Body of pancreas (tissue), 4 donors: ENCODE measurements at regions not wholly inside any gene's neighbourhood (a gene's known extent, or its start where the extent isn't known, plus 50 kb on each side); places are given as distances from the start of the nearest gene placed in this dataset.

Source experiments
- ATAC-seq: fragments of 150-250 bp; one replicate; pipeline ENCODE4 v1.9.1; 2016
- DNase-seq, 4 donors: peaks; one replicate each; pipeline ENCODE4 v3.0.0-alpha.2; 2019
- H3K27ac ChIP-seq, 4 donors: fragments of 200-600 bp; sonication (generic); 1 replicate in 3 of 4; 2 replicates in 1 of 4; pipeline versions ENCODE4 v1.5.1 to v1.6.1; 2016 to 2019; ENCODE audit warnings: mild to moderate bottlenecking in 1 of 4, mixed read lengths in 1 of 4, moderate library complexity in 1 of 4
- H3K27me3 ChIP-seq, 2 donors: fragments of 200-600 bp; sonication (generic); one replicate each; pipeline ENCODE4 v1.6.0; 2016; ENCODE audit warnings: mild to moderate bottlenecking in 1 of 2
- H3K36me3 ChIP-seq, 2 donors: fragments of 200-600 bp; sonication (generic); replicated peaks in 1 of 2; 2 replicates each; pipeline ENCODE4 v1.5.1; 2016; ENCODE audit warnings: low read depth in 2 of 2; ENCODE audit not compliant: insufficient read depth in 1 of 2
- H3K4me1 ChIP-seq: fragments of 200-600 bp; sonication (generic); one replicate; pipeline ENCODE4 v1.6.0; 2016
- H3K4me3 ChIP-seq, 2 donors: fragments of 200-600 bp; sonication (generic); 1 replicate in 1 of 2; 2 replicates in 1 of 2; pipeline ENCODE4 v1.5.1; 2016 to 2019
- H3K9me3 ChIP-seq, 3 donors: fragments of 200-600 bp; sonication (generic); 1 replicate in 2 of 3; 2 replicates in 1 of 3; pipeline ENCODE4 v1.5.1; 2016
- CTCF ChIP-seq, 7 experiments: fragments of 450-650 bp in 4 of 7; fragments of 200-600 bp in 3 of 7; sonication (generic) in 3 of 7; IDR thresholded peaks; one replicate each; pipeline ENCODE4 v1.5.1; 2016 to 2019; ENCODE audit warnings: antibody characterized with exemption in 7 of 7
- POLR2A ChIP-seq, 3 donors: fragments of 450-650 bp; IDR thresholded peaks; one replicate each; pipeline ENCODE4 v1.6.1; 2016; ENCODE audit warnings: antibody characterized with exemption in 3 of 3, mild to moderate bottlenecking in 2 of 3
- WGBS, 2 donors: methylation state at CpG; one replicate each; pipeline ENCODE4 v1.1.5; 2017; 5-methylcytosine and 5-hydroxymethylcytosine counted together
- intact Hi-C: fragments of 100-400 bp; cut with DNase I; formaldehyde crosslinking; loops from one replicate; pipeline ENCODE4 v1.15.1; 2023

- intact Hi-C loops, result no loop called here
- DNase-seq, result no peak
- no peak overlapping the region for H3K27ac ChIP-seq
- H3K4me3 ChIP-seq, result no peak overlapping the region
- H3K27me3 ChIP-seq, result no peaks in the 10 kb centered on the region
- ATAC-seq, result no peak
- no peaks in the 10 kb centered on the region for H3K36me3 ChIP-seq
- TF ChIP-seq POLR2A (IDR thresholded peaks at IDR 0.05), result no peak
- no peak for TF ChIP-seq CTCF (IDR thresholded peaks at IDR 0.05)
- H3K9me3 ChIP-seq, result no peaks in the 10 kb centered on the region
- H3K4me1 ChIP-seq, result no peaks in the 10 kb centered on the region
- WGBS, 2 donors, result 77 to 87% methylated on average over 5 of the region's 5 CpGs
Measured at GRCh38 chr6:11335826-11336225, 103.4 kb upstream of the NEDD9 start.

- H3K9me3 ChIP-seq, result no peaks in the 10 kb centered on the region
- intact Hi-C loops, result no loop called here
- no peaks in the 10 kb centered on the region for H3K27me3 ChIP-seq
- DNase-seq (no peak), ATAC-seq (no peak)
- WGBS, 2 donors, result 74 to 90% methylated on average over 6 of the region's 6 CpGs
- H3K27ac ChIP-seq, result no peak overlapping the region
- H3K36me3 ChIP-seq, result no peaks in the 10 kb centered on the region
- TF ChIP-seq CTCF (IDR thresholded peaks at IDR 0.05) (no peak), POLR2A (IDR thresholded peaks at IDR 0.05) (no peak)
- H3K4me3 ChIP-seq, result no peak overlapping the region
- H3K4me1 ChIP-seq, result peaks cover 10% of the 10 kb centered on the region
Measured at GRCh38 chr6:11333132-11333849, 100.8 kb upstream of the NEDD9 start.

GRCh38 chr6:11332463-11332862 lies 100.0 kb upstream of the NEDD9 start:
- no peaks in the 10 kb centered on the region for H3K27me3 ChIP-seq
- DNase-seq (no peak), ATAC-seq (no peak)
- intact Hi-C loops, result no loop called here
- no peak overlapping the region for H3K27ac ChIP-seq
- WGBS, 2 donors, result 81 to 84% methylated on average over 7 of the region's 7 CpGs
- H3K4me1 ChIP-seq, result peaks cover 10% of the 10 kb centered on the region
- no peaks in the 10 kb centered on the region for H3K36me3 ChIP-seq
- no peak overlapping the region for H3K4me3 ChIP-seq
- no peaks in the 10 kb centered on the region for H3K9me3 ChIP-seq
- TF ChIP-seq POLR2A (IDR thresholded peaks at IDR 0.05), result no peak
- TF ChIP-seq CTCF (IDR thresholded peaks at IDR 0.05), result no peak

- Histone ChIP-seq H3K4me3 (no peak overlapping the region), H3K4me1 (peaks cover 10% of the 10 kb centered on the region), H3K27ac (peak overlapping the region in 1 of 4 donors; percentile 14), H3K27me3 (no peaks in the 10 kb centered on the region), H3K9me3 (no peaks in the 10 kb centered on the region), H3K36me3 (no peaks in the 10 kb centered on the region)
- no peak for TF ChIP-seq CTCF (IDR thresholded peaks at IDR 0.05)
- TF ChIP-seq POLR2A (IDR thresholded peaks at IDR 0.05), result no peak
- no peak for DNase-seq
- intact Hi-C loops, result no loop called here
- no peak for ATAC-seq
- WGBS, 2 donors, result 72 to 84% methylated on average over 5 of the region's 5 CpGs
Measured at GRCh38 chr6:11331111-11331510, 98.6 kb upstream of the NEDD9 start.

- no peaks in the 10 kb centered on the region for H3K36me3 ChIP-seq
- intact Hi-C loops, result no loop called here
- DNase-seq, result peak in 1 of 4 donors; percentile 56
- H3K9me3 ChIP-seq, result no peaks in the 10 kb centered on the region
- H3K4me1 ChIP-seq, result peaks cover 10% of the 10 kb centered on the region
- peak; percentile 65 for ATAC-seq
- peak overlapping the region in 1 of 4 donors; percentile 14 for H3K27ac ChIP-seq
- H3K27me3 ChIP-seq, result no peaks in the 10 kb centered on the region
- 34 to 42% methylated on average over 3 of the region's 3 CpGs for WGBS, 2 donors
- TF ChIP-seq CTCF (IDR thresholded peaks at IDR 0.05) (no peak), POLR2A (IDR thresholded peaks at IDR 0.05) (no peak)
- no peak overlapping the region for H3K4me3 ChIP-seq
Measured at GRCh38 chr6:11330413-11330760, 97.9 kb upstream of the NEDD9 start.
